Upper lobe of left lung (tissue), 6 donors: ENCODE measurements at regions not wholly inside any gene's neighbourhood (a gene's known extent, or its start where the extent isn't known, plus 50 kb on each side); places are given as distances from the start of the nearest gene placed in this dataset.

Experiments
- ATAC-seq, 2 donors: fragments of 200-7000 bp; cut with Tn5 transposase; one replicate each; pipeline ENCODE4 v1.9.1; 2022; ENCODE audit warnings: mild to moderate bottlenecking in 2 of 2, moderate library complexity in 2 of 2; ENCODE audit not compliant: low FRiP score in 2 of 2
- DNase-seq, 2 donors: peaks; one replicate each; pipeline ENCODE4 v3.0.0-alpha.2; 2019 to 2020
- H3K27ac ChIP-seq, 4 donors: fragments of 200-600 bp; sonication (generic); one replicate each; pipeline ENCODE4 v1.5.1; 2016 to 2019
- H3K27me3 ChIP-seq, 4 donors: fragments of 200-600 bp; sonication (generic); one replicate each; pipeline ENCODE4 v1.5.1; 2017 to 2019
- H3K36me3 ChIP-seq, 4 donors: fragments of 200-600 bp; sonication (generic); one replicate each; pipeline ENCODE4 v1.5.1; 2016 to 2019
- H3K4me1 ChIP-seq, 4 donors: fragments of 200-600 bp; sonication (generic); one replicate each; pipeline ENCODE4 v1.5.1; 2018 to 2019
- H3K4me3 ChIP-seq, 4 donors: fragments of 200-600 bp; sonication (generic); one replicate each; pipeline ENCODE4 v1.5.1; 2017 to 2019; ENCODE audit warnings: mild to moderate bottlenecking in 2 of 4, moderate library complexity in 1 of 4
- H3K9me3 ChIP-seq, 4 donors: fragments of 200-600 bp; sonication (generic); one replicate each; pipeline ENCODE4 v1.5.1; 2018 to 2019
- CTCF ChIP-seq, 6 experiments: fragments of 450-650 bp in 4 of 6; fragments of 200-600 bp in 2 of 6; sonication (generic) in 2 of 6; IDR thresholded peaks; one replicate each; pipeline ENCODE4 v1.5.1; 2016 to 2019; ENCODE audit warnings: antibody characterized with exemption in 6 of 6
- EP300 ChIP-seq, 4 donors: sonication (generic); formaldehyde crosslinking; IDR thresholded peaks; one replicate each; pipeline ENCODE4 v1.5.1; 2017; ENCODE audit warnings: antibody characterized with exemption in 4 of 4, control low read depth in 2 of 4
- POLR2A ChIP-seq, 4 donors: fragments of 450-650 bp; IDR thresholded peaks; one replicate each; pipeline ENCODE4 v1.5.1; 2016 to 2017; ENCODE audit warnings: antibody characterized with exemption in 4 of 4, mild to moderate bottlenecking in 2 of 4
- POLR2AphosphoS5 ChIP-seq, 2 donors: sonication (generic); formaldehyde crosslinking; IDR thresholded peaks; one replicate each; pipeline ENCODE4 v1.5.1; 2017; ENCODE audit warnings: antibody characterized with exemption in 2 of 2
- WGBS, 2 donors: methylation state at CpG; one replicate each; pipeline ENCODE4 v1.1.5; 2017 to 2018; 5-methylcytosine and 5-hydroxymethylcytosine counted together
- donor health status: DM: no; HTN: no; CAD: no; lungs with moderate emphysema.
- donor health status: DM: no; HTN: yes; CAD: no; lungs with severe emphysema.

DNA sequence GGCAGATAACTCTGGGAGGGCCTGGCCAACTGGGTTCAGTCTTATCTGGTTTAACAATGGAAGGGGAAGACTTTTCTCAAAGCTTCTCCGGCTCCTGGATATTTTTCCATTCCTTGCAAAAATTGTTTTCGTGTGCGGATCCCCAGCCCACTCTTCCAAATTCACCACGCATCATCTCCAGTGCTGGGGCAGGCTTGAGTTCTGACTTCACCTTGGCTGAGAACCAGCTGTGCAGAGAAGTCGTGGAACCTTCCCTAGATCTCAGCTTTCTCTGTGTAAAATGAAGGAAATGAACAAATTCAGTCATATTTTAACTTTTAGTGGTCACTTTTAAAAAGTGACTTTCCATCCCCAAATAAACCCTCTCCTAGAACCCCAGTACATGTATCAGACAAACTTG, 297.0 kb downstream of the TCF7L2 start:
- Histone ChIP-seq H3K9me3 (no peaks in the 10 kb centered on the region), H3K36me3 (no peaks in the 10 kb centered on the region), H3K27ac (no peak overlapping the region), H3K4me3 (no peak overlapping the region), H3K27me3 (no peaks in the 10 kb centered on the region), H3K4me1 (no peaks in the 10 kb centered on the region)
- TF ChIP-seq CTCF (IDR thresholded peaks at IDR 0.05) (no peak), POLR2AphosphoS5 (IDR thresholded peaks at IDR 0.05) (no peak), POLR2A (IDR thresholded peaks at IDR 0.05) (no peak), EP300 (IDR thresholded peaks at IDR 0.05) (no peak)
- WGBS, 2 donors: 84 to 90% methylated on average over 5 of the region's 5 CpGs
- no peak for ATAC-seq
- DNase-seq: no peak

DNA sequence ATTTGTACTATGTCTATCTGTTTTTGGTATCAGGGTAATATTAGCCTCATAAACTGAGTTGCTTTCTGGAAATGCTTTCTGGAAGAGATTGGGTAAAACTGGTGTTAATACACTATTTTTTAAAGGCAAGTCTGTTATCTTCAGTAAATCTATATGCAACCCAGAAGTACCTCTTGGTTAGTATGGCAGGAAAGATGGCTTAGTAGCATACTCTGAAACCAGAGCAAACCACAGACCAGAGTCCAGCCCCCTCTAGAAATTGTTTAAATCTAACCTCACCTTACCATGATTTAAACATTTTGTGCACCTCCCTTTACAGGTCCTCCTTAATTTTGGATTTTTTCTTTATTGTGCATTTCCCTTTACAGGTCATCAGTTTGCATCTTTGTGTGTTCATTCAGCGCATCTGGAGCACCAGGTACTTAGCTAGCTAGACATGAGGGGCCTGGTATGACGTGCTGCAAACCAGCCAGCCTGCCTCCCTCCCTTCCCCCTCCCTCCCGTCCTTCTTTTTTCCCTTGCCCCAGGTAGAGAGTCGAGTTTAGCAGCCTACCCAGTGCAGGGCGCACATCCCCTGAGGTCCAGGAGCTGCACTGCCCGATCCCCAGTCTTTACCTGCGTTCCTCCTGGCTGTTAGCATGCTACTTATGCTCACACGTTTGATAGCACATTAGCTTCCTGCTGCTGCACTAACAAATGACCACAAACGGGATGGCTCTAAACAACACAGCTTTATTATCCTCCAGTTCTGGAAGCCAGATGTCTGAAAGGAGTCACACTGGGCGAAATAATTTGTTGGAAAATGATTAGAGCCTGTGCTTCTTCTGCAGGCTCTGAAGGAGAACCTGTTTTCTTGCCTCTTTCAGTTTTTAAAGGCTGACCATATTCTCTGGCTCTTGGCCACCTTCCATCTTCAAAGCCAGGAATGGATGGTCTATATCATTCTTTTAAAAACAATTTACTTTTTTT, 299.9 kb upstream of the HABP2 start:
- Histone ChIP-seq H3K36me3 (no peaks in the 10 kb centered on the region), H3K4me1 (no peaks in the 10 kb centered on the region), H3K4me3 (no peak overlapping the region), H3K9me3 (no peaks in the 10 kb centered on the region), H3K27me3 (no peaks in the 10 kb centered on the region), H3K27ac (no peak overlapping the region)
- WGBS, 2 donors: 61 to 66% methylated on average over 10 of the region's 10 CpGs
- no peak for TF ChIP-seq EP300 (IDR thresholded peaks at IDR 0.05)
- no peak for TF ChIP-seq CTCF (IDR thresholded peaks at IDR 0.05)
- DNase-seq (no peak), ATAC-seq (no peak)

- WGBS, 2 donors: 77 to 79% methylated on average over 13 to 16 of the region's 16 CpGs
- no peaks in the 10 kb centered on the region for H3K9me3 ChIP-seq
- H3K27me3 ChIP-seq: no peaks in the 10 kb centered on the region
- no peaks in the 10 kb centered on the region for H3K36me3 ChIP-seq
- peak in 1 of 2 donors; percentile 15 for ATAC-seq
- TF ChIP-seq POLR2A (IDR thresholded peaks at IDR 0.05): no peak
- no peak for TF ChIP-seq CTCF (IDR thresholded peaks at IDR 0.05)
- no peak for TF ChIP-seq EP300 (IDR thresholded peaks at IDR 0.05)
- TF ChIP-seq POLR2AphosphoS5 (IDR thresholded peaks at IDR 0.05): no peak
- H3K4me3 ChIP-seq: no peak overlapping the region
- DNase-seq: no peak
- H3K4me1 ChIP-seq: no peaks in the 10 kb centered on the region
- no peak overlapping the region for H3K27ac ChIP-seq
These were observed 293.2 kb upstream of the HABP2 start for GRCh38 chr10:113259576-113260226.

- WGBS, 2 donors: 82 to 88% methylated on average over 10 of the region's 10 CpGs
- ATAC-seq (no peak), DNase-seq (no peak)
- no peaks in the 10 kb centered on the region for H3K27me3 ChIP-seq
- H3K4me1 ChIP-seq: no peaks in the 10 kb centered on the region
- H3K9me3 ChIP-seq: no peaks in the 10 kb centered on the region
- TF ChIP-seq CTCF (IDR thresholded peaks at IDR 0.05) (no peak), EP300 (IDR thresholded peaks at IDR 0.05) (no peak), POLR2A (IDR thresholded peaks at IDR 0.05) (no peak), POLR2AphosphoS5 (IDR thresholded peaks at IDR 0.05) (no peak)
- no peak overlapping the region for H3K4me3 ChIP-seq
- H3K36me3 ChIP-seq: no peaks in the 10 kb centered on the region
- no peak overlapping the region for H3K27ac ChIP-seq
These were observed 291.7 kb upstream of the HABP2 start for GRCh38 chr10:113261161-113261560.
